Lung (tissue), 11 donors: ENCODE measurements at regions not wholly inside any gene's neighbourhood (a gene's known extent, or its start where the extent isn't known, plus 50 kb on each side); places are given as distances from the start of the nearest gene placed in this dataset.
"Not testable (repeated sequence)": the region's sequence is repeated elsewhere in the genome, so short reads cannot be mapped to it uniquely, and the experiment has no call there.

Experiments used
- ATAC-seq: fragments of 200-7000 bp; cut with Tn5 transposase; one replicate; pipeline ENCODE4 v1.9.1; 2020; ENCODE audit warnings: moderate number of reproducible peaks; ENCODE audit not compliant: insufficient read depth, low FRiP score
- DNase-seq, 3 donors: peaks; one replicate each; pipeline ENCODE4 v3.0.0-alpha.2; 2013 to 2017
- H3K27ac ChIP-seq, 2 donors: one replicate each; pipeline ENCODE4 v1.5.1; 2013; ENCODE audit warnings: mild to moderate bottlenecking in 2 of 2, moderate library complexity in 2 of 2, control low read depth in 1 of 2, inconsistent platforms in 1 of 2, low read depth in 1 of 2, low read length in 1 of 2
- H3K27me3 ChIP-seq, 3 donors: one replicate each; pipeline ENCODE4 v1.5.1; 2013; ENCODE audit warnings: low read length in 2 of 3; ENCODE audit not compliant: control insufficient read depth in 3 of 3, insufficient read depth in 3 of 3
- H3K36me3 ChIP-seq, 4 donors: one replicate each; pipeline ENCODE4 v1.5.1; 2013; ENCODE audit warnings: low read length in 4 of 4, mild to moderate bottlenecking in 1 of 4, moderate library complexity in 1 of 4; ENCODE audit not compliant: control insufficient read depth in 4 of 4, insufficient read depth in 4 of 4
- H3K4me1 ChIP-seq, 5 donors: one replicate each; pipeline ENCODE4 v1.5.1; 2013; ENCODE audit warnings: low read length in 5 of 5, mild to moderate bottlenecking in 2 of 5, moderate library complexity in 1 of 5; ENCODE audit not compliant: control insufficient read depth in 5 of 5, insufficient read depth in 5 of 5
- H3K4me3 ChIP-seq: one replicate; pipeline ENCODE4 v1.5.1; 2013; ENCODE audit warnings: mild to moderate bottlenecking, control low read depth, moderate library complexity
- H3K9ac ChIP-seq, 2 donors: one replicate each; pipeline ENCODE4 v1.5.1; 2013; ENCODE audit warnings: low read length in 2 of 2, control low read depth in 1 of 2; ENCODE audit not compliant: insufficient read depth in 1 of 2
- H3K9me3 ChIP-seq, 4 donors: one replicate each; pipeline ENCODE4 v1.5.1; 2013; ENCODE audit warnings: low read length in 3 of 4, mild to moderate bottlenecking in 1 of 4, moderate library complexity in 1 of 4; ENCODE audit not compliant: control insufficient read depth in 4 of 4, insufficient read depth in 3 of 4
- WGBS, 2 donors: extraction: QIAGEN DNeasy Blood & Tissue Kit; methylation state at CpG; one replicate each; pipeline ENCODE4 v1.1.7; 2013; 5-methylcytosine and 5-hydroxymethylcytosine counted together
- TF ChIP-seq, protein P1 (sequence below): IDR thresholded peaks from 2 replicates; pipeline ENCODE4 v1.5.1; 2012; ENCODE audit warnings: mild to moderate bottlenecking; ENCODE audit errors: control extremely low read depth, extremely low read depth
- donor health status: control.
- donor health status: control.
- donor health status: Bipolar disorder and iron deficiency.
- donor health status: healthy.
- donor health status: DM: yes; HTN: yes; CAD: no.

- ATAC-seq (peak; percentile 59), DNase-seq (no peak)
- no peaks in the 10 kb centered on the region for H3K4me1 ChIP-seq
- no peaks in the 10 kb centered on the region for H3K9me3 ChIP-seq
- H3K4me3 ChIP-seq, result no peak overlapping the region
- no peak overlapping the region for H3K9ac ChIP-seq
- no peaks in the 10 kb centered on the region for H3K36me3 ChIP-seq
- WGBS, 2 donors, result 66 to 75% methylated on average over 4 of the region's 4 CpGs
- TF ChIP-seq, protein P1, sequence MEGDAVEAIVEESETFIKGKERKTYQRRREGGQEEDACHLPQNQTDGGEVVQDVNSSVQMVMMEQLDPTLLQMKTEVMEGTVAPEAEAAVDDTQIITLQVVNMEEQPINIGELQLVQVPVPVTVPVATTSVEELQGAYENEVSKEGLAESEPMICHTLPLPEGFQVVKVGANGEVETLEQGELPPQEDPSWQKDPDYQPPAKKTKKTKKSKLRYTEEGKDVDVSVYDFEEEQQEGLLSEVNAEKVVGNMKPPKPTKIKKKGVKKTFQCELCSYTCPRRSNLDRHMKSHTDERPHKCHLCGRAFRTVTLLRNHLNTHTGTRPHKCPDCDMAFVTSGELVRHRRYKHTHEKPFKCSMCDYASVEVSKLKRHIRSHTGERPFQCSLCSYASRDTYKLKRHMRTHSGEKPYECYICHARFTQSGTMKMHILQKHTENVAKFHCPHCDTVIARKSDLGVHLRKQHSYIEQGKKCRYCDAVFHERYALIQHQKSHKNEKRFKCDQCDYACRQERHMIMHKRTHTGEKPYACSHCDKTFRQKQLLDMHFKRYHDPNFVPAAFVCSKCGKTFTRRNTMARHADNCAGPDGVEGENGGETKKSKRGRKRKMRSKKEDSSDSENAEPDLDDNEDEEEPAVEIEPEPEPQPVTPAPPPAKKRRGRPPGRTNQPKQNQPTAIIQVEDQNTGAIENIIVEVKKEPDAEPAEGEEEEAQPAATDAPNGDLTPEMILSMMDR, result no peak
- H3K27me3 ChIP-seq, result no peaks in the 10 kb centered on the region
- no peak overlapping the region for H3K27ac ChIP-seq
These were observed 156.8 kb upstream of the KCNQ5 start for GRCh38 chr6:72464791-72465691.

DNA sequence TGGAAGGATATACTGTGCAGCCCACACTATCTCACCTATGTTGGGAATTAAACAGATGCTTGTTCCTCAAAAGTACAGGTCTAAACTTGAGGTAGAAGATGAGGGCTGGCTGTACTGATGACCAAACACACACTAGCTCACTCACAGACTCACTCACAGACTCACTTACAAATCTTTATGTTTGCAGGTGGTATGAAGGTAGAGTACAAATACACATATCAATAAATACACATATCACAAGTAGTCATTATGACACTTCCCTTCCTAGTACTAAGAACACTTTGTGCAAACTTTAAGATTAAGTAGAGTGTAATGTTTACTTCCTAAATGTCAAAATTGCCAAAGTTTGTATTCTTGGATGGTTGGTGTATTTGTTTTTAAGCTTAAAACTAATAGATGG, 155.4 kb upstream of the KCNQ5 start:
- H3K9ac ChIP-seq, result no peak overlapping the region
- no peak overlapping the region for H3K4me3 ChIP-seq
- no peaks in the 10 kb centered on the region for H3K4me1 ChIP-seq
- no peaks in the 10 kb centered on the region for H3K27me3 ChIP-seq
- no peak for ATAC-seq
- no peak for DNase-seq
- no peak overlapping the region for H3K27ac ChIP-seq
- TF ChIP-seq, protein P1, result no peak
- no peaks in the 10 kb centered on the region for H3K9me3 ChIP-seq
- H3K36me3 ChIP-seq, result no peaks in the 10 kb centered on the region

DNA sequence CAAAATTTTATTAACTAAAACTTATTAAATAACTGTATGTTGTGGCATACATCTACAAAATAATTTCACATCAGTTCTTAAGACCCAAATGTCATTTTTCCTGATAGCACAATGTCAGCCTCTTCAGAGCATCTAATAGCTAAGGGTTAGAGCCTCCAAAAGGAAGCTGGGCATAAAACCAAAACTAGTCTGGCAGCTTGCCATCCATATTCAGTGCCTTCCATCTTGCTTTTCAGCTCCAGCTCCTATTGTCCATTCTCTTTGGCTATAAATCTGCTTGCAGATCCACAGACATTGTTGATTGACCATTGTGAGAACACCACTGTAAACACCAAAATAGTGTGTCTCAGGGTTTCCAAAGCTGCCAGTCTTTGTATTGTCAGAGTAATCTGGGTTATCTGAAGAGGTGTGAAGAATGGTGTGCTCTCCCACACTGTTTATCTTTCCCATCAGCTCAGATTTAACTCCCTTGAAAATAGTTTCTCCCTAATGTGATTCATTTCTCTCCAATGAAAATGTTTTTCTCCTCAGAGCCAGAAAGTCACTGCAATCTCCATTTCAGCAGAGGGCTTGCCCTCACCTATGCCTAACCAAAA, 154.8 kb upstream of the KCNQ5 start:
- ATAC-seq, result no peak
- Histone ChIP-seq H3K9ac (no peak overlapping the region), H3K36me3 (no peaks in the 10 kb centered on the region), H3K9me3 (no peaks in the 10 kb centered on the region), H3K4me1 (no peaks in the 10 kb centered on the region), H3K4me3 (no peak overlapping the region), H3K27ac (no peak overlapping the region), H3K27me3 (no peaks in the 10 kb centered on the region)
- TF ChIP-seq, protein P1, result no peak
- DNase-seq, result peak in 1 of 3 donors; percentile 11

DNA sequence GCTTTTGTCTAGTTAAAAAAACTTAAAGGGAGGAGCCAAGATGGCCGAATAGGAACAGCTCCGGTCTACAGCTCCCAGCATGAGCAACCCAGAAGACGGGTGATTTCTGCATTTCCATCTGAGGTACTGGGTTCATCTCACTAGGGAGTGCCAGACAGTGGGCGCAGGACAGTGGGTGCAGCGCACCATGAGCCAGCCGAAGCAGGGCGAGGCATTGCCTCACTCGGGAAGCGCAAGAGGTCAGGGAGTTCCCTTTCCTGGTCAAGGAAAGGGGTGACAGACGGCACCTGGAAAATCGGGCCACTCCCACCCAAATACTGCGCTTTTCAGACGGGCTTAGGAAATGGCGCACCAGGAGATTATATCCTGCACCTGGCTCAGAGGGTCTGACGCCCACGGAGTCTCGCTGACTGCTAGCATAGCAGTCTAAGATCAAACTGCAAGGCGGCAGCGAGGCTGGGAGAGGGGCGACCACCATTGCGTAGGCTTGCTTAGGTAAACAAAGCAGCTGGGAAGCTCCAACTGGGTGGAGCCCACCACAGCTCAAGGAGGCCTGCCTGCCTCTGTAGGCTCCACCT, 152.4 kb upstream of the KCNQ5 start:
- H3K36me3 ChIP-seq, H3K27ac ChIP-seq, H3K9me3 ChIP-seq, H3K9ac ChIP-seq, H3K4me3 ChIP-seq, H3K27me3 ChIP-seq, DNase-seq, H3K4me1 ChIP-seq, ATAC-seq: not testable (repeated sequence)
- WGBS, 2 donors, result 91 to 94% methylated on average over 21 of the region's 21 CpGs
